Breast epithelium (tissue), 3 donors: ENCODE measurements at regions not wholly inside any gene's neighbourhood (a gene's known extent, or its start where the extent isn't known, plus 50 kb on each side); places are given as distances from the start of the nearest gene placed in this dataset.

Experiments used
- CTCF ChIP-seq, 3 donors: fragments of 450-650 bp; IDR thresholded peaks; one replicate each; pipeline ENCODE4 v1.5.1; 2016 to 2017; ENCODE audit warnings: antibody characterized with exemption in 3 of 3, mild to moderate bottlenecking in 3 of 3, moderate library complexity in 3 of 3
- POLR2A ChIP-seq: fragments of 450-650 bp; IDR thresholded peaks from one replicate; pipeline ENCODE4 v1.6.1; 2016; ENCODE audit warnings: antibody characterized with exemption, mild to moderate bottlenecking, moderate library complexity
- POLR2AphosphoS5 ChIP-seq, 3 donors: sonication (generic); formaldehyde crosslinking; IDR thresholded peaks; one replicate each; pipeline ENCODE4 v1.6.1; 2017; ENCODE audit warnings: antibody characterized with exemption in 3 of 3

DNA sequence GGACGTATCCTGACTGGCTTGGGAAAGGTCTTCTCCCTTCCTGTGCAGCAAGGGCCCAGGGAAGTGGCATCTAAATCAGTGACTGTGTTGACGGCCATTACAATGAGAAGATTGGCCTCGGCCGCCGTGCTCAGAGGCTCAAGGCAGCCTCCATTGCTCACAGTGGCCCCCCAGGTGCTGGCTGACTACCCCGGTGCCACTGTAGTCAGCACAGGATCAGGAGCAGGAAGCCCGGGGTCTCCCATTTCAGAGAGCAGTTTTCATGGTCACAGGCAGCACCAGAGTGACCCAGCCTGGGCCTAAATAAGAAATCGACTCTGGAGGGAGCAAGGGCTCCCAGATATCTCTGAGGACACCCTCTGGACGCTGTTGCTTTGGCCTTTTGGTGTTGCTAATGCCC is 219.4 kb upstream of the ARL4C start:
- TF ChIP-seq POLR2AphosphoS5 (IDR thresholded peaks at IDR 0.05) (no peak), CTCF (IDR thresholded peaks at IDR 0.05) (no peak), POLR2A (no peak)
